Activated naive CD8-positive, alpha-beta T cell treated with anti-CD3 and anti-CD28 coated beads, Interleukin-2, amount 10 ng/mL, durations not matched to agents 7 days and 5 days (primary cell): ENCODE measurements at regions not wholly inside any gene's neighbourhood (a gene's known extent, or its start where the extent isn't known, plus 50 kb on each side); places are given as distances from the start of the nearest gene placed in this dataset.

Experiments
- ATAC-seq: fragments of 150-1000 bp; cut with Tn5 transposase; one replicate; pipeline ENCODE4 v1.10.0; 2021; ENCODE audit warnings: low read depth, moderate library complexity
- POLR2A ChIA-PET: fragments of 350-600 bp; sonication (Branson Sonifier 250); formaldehyde crosslinking; loops from one replicate; lab custom pipeline; 2021; ENCODE audit warnings: antibody characterized with exemption; lab: Charles Lee
- DNase-seq: peaks from one replicate; pipeline ENCODE4 v3.0.0; 2021
- H3K27ac Mint-ChIP-seq: one replicate; pipeline ENCODE4 v1.8.0; 2022; ENCODE audit warnings: mild to moderate bottlenecking, mixed read lengths
- H3K27me3 Mint-ChIP-seq: one replicate; pipeline ENCODE4 v1.8.0; 2022; ENCODE audit warnings: mild to moderate bottlenecking, moderate library complexity, mixed read lengths
- H3K36me3 Mint-ChIP-seq: one replicate; pipeline ENCODE4 v1.8.0; 2021; ENCODE audit warnings: mild to moderate bottlenecking, mixed read lengths
- H3K4me1 Mint-ChIP-seq: one replicate; pipeline ENCODE4 v1.8.0; 2021; ENCODE audit warnings: mixed read lengths
- H3K4me3 Mint-ChIP-seq: one replicate; pipeline ENCODE4 v1.8.0; 2022; ENCODE audit warnings: mild to moderate bottlenecking, moderate library complexity, mixed read lengths
- H3K9me3 Mint-ChIP-seq: one replicate; pipeline ENCODE4 v1.8.0; 2021; ENCODE audit warnings: mixed read lengths

DNA sequence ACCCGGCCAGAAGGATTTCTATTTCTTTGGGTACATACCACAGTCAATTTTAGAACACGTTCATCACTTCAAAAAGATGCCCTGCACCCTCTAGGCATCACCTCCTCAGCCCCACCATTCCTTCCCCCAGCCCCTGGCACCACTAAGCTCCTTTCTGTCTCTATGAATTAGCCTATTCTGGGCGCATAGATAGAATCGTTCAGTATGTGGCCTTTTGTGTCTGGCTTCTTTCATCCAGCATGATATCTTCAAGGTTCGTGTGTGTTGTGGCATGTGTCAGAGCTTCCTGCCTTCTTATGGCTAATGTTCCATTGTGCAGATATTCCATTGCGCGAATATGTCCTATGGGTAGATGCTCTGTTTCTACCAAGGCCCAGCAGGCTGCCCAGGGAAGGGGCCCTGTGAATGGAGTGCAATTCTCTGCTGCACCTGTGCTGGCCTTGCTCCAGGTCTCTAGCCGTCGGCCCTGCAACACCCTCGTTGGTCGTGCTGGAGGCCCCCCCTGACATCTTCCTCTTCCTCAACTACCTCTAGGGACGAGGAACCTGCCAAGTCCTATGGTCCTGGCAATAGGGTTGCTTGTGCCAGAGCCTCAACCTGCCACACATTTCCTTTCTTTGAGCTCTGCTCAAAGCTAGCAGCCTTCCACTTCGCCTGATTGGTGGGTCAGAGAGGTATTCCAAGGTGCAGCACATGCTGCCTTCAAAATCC is 113.5 kb downstream of the RIPK4 start:
- POLR2A ChIA-PET, result no interaction called here
- ATAC-seq (no peak), DNase-seq (no peak)
- peaks cover 9% of the 10 kb centered on the region for H3K27me3 Mint-ChIP-seq
- no peaks in the 10 kb centered on the region for H3K4me1 Mint-ChIP-seq
- no peaks in the 10 kb centered on the region for H3K36me3 Mint-ChIP-seq
- H3K4me3 Mint-ChIP-seq, result no peak overlapping the region
- H3K9me3 Mint-ChIP-seq, result no peaks in the 10 kb centered on the region
- no peak overlapping the region for H3K27ac Mint-ChIP-seq

DNA sequence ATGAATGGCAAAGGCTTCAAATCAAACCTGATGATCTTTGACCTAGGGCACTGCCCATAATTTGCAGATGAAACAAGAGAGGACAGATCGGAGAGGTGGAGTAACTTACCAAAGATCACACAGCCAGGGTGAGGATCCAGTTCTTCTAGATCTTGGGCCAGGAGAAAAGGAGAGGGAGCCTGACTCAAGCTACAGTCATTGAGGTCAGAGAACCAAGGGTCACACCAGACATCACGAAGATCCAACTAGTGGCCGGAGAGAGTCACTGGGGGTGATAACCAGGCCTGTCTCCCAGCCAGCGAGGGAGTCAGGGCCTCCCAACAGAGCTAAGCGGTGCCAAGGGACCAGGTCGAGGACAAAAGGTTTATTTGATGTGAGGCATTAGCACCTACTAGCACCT is 115.0 kb downstream of the RIPK4 start:
- no peak overlapping the region for H3K4me3 Mint-ChIP-seq
- no peaks in the 10 kb centered on the region for H3K36me3 Mint-ChIP-seq
- POLR2A ChIA-PET, result no interaction called here
- no peak overlapping the region for H3K27ac Mint-ChIP-seq
- DNase-seq (no peak), ATAC-seq (no peak)
- peaks cover 5% of the 10 kb centered on the region for H3K27me3 Mint-ChIP-seq
- H3K4me1 Mint-ChIP-seq, result no peaks in the 10 kb centered on the region
- no peaks in the 10 kb centered on the region for H3K9me3 Mint-ChIP-seq

DNA sequence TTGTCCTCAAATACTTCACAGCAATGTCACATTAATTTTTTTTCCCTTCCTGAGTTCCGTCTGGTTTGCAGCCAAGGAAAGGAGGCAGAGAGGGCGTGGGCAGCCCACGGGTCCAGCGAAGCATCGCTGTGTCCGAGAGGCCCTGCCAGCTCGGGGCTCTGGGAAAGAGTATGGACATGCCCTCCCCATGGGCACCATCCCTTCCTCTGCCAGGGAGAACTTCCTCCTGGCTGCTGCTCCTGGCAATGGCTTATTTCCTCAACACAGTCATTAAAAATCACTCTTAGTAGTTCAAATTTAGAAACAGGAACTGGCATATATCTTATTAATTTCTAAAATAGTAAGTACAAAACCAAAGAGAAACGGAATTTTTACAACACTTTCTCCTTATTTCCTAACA is 115.4 kb downstream of the RIPK4 start:
- H3K27ac Mint-ChIP-seq, result no peak overlapping the region
- DNase-seq, result no peak

DNA sequence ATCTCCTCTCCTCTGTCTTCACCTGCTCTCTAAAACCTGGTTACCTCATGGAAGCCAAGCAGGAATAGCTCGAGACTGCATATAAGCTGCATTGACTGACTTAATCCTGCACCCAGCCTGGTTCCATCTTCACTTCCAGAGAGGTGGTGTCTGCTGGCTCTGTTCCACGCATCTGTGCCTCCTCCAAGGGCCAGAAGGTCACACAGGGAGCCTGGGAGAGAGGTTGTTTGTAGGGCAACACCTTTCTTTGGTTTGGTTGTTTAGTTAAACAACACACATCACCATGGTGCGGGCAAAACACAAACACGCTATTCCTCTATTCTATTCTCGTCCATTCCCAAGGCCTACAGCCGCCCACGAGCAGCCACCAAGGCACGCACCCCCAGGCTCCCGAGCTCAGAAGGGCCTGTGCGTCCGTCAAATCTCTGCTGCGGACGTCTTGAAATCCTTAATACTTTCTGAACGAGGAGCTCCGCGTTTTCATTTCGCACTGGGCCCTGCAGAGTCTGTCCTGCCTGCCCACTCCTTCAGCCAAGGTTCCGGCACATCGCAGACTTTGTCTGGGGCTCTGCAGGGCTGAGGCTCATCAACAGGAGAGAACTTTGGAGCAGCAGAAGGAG is 116.2 kb downstream of the RIPK4 start:
- H3K4me1 Mint-ChIP-seq, result no peaks in the 10 kb centered on the region
- H3K36me3 Mint-ChIP-seq, result no peaks in the 10 kb centered on the region
- no peak for DNase-seq
- no peak overlapping the region for H3K27ac Mint-ChIP-seq
- ATAC-seq, result no peak
- POLR2A ChIA-PET, result no interaction called here
- peaks cover 8% of the 10 kb centered on the region for H3K27me3 Mint-ChIP-seq
- no peaks in the 10 kb centered on the region for H3K9me3 Mint-ChIP-seq
- H3K4me3 Mint-ChIP-seq, result no peak overlapping the region

More for the DNA sequence above, 115.4 kb downstream of the RIPK4 start:
- no peak for ATAC-seq
- Mint-ChIP-seq H3K36me3 (no peaks in the 10 kb centered on the region), H3K27me3 (peaks cover 5% of the 10 kb centered on the region), H3K4me1 (no peaks in the 10 kb centered on the region), H3K9me3 (no peaks in the 10 kb centered on the region), H3K4me3 (no peak overlapping the region)
- POLR2A ChIA-PET, result no interaction called here

DNA sequence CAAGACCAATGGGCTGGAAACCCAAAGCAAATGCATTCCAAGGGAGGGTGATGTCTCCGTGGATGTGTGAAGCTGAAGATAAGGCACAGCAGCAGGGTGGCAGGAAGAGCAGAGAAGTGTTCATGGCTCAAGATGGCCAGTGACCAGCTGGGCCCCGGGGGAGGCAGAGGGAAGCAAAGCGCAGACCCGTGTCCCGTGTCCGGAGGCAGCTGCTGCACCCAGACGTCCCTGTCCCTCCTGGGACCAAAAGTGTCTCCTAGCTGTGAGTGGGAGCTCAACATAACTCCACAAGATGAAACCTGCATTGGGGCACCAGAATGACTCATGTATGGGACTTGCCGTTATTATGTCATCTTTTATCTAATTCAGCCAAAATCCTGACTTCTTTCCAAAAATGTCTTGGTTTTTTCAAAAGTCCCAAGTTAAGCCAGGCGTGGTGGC is 118.2 kb downstream of the RIPK4 start:
- Mint-ChIP-seq H3K9me3 (no peaks in the 10 kb centered on the region), H3K36me3 (no peaks in the 10 kb centered on the region), H3K27ac (no peak overlapping the region), H3K4me3 (no peak overlapping the region), H3K27me3 (peaks cover 8% of the 10 kb centered on the region), H3K4me1 (no peaks in the 10 kb centered on the region)
- POLR2A ChIA-PET, result no interaction called here
- ATAC-seq (no peak), DNase-seq (no peak)

DNA sequence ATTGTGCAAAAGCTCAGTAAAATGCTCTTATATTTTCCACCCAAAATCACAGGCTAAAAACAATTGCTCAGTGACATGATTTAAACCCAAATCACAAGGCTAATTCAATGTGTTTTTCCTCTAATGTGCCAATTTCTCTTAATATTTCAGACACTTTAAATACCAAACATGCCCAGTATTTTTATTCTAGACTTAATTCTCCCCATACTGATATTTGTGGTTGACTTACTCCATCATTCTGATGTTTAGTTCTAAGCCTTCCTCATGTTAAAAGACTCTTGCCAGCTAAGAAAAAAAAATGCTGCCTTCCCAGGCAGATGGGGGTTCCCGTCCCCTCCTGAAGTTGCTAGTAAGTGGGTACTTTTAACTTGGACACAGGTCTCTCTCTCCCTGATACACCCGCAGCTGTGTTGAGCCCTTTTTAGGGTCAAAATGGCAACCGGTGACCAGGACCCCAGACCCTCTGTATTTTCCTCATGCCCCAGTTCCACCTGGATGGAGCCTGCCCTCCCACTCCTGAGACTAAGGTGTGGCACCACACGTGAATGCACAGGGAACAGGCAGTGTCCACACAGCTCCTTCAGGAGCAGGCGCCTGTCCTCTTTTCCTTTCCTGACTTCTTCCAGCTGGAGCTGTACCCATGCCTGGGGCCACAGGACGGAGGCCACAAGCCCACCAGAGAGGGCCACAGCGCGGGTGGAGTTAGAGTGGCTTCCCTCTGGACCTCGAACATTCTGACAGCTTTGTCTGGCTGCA is 118.9 kb downstream of the RIPK4 start:
- DNase-seq, result no peak
- POLR2A ChIA-PET, result no interaction called here
- no peaks in the 10 kb centered on the region for H3K36me3 Mint-ChIP-seq
- no peaks in the 10 kb centered on the region for H3K9me3 Mint-ChIP-seq
- peaks cover 8% of the 10 kb centered on the region for H3K27me3 Mint-ChIP-seq
- no peak overlapping the region for H3K27ac Mint-ChIP-seq
- no peak for ATAC-seq
- no peaks in the 10 kb centered on the region for H3K4me1 Mint-ChIP-seq
- no peak overlapping the region for H3K4me3 Mint-ChIP-seq

DNA sequence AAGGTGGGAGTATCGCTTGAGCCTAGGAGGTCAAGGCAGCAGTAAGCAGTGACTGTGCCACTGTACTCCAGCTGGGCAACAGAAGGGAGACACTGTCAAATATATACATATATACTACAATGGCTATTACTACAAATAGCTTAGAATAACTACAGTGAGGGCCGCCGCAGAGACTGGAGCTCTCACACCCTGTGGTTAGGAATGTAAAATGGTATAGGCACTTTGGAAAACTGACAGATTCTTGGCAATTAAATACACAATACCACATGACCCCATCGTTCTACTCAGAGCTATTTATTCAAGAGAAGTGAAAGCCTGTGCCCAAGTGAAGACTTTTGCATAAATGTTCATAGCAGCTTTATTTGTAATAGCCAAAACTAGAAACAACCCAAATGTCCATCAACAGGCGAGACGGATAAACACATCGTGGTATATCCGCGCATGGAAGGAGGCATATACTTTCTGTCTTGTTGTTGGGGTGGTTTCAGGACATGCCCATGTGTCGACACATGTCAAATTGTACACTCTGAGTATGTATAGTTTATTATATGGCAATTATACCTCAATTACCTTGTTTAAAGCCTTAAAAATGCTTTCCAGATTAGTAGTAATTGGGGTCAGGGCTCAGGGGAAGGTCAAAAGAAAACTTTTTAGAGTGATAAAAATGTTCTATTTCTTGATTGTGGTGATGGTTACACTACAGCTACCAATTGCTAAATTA is 123.4 kb downstream of the RIPK4 start:
- Mint-ChIP-seq H3K4me3 (no peak overlapping the region), H3K4me1 (no peaks in the 10 kb centered on the region), H3K9me3 (no peaks in the 10 kb centered on the region), H3K27ac (no peak overlapping the region), H3K27me3 (peaks cover 19% of the 10 kb centered on the region), H3K36me3 (no peaks in the 10 kb centered on the region)
- ATAC-seq (no peak), DNase-seq (no peak)
- POLR2A ChIA-PET, result no interaction called here

DNA sequence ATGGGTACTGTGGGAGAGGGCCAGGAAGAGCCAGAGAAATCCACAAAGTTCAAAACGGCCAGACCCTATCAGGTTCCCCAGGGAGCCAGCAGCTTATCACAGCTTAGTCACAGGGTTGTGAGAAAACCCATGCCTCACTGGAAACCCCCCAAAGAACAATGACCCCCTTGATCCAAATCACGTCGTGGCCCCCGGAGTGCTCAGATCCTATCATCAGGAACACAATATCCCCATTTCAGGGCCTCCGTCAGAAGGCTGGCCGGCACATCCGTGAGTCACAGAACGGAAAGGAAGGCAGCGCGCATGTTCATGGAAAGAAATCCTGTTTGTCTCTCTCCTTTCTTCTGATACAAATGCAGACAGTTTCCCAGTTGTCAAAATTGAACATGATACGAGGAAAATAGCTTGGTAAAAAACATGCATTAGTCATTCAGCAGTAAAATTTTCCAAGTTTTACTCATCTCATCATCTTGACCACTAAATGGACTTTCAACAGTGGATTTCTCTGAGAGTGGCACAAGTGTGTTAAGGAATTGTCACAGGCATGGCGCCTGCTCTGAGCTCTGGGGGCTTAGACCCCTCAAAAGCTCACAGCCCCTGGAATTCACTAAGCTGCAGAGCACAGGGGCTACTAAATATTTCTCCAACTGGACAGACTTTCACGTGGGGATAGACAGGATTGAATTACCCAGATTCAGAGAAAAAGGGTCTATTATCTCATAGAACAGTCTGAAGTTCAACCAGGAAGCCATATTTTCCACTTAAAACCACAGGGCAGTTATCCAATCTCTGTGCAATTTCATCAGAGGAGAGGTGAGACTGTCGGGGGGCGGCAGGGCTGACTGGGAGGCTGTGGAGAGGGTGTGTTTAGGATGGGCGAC is 124.8 kb downstream of the RIPK4 start:
- no peaks in the 10 kb centered on the region for H3K9me3 Mint-ChIP-seq
- no peaks in the 10 kb centered on the region for H3K4me1 Mint-ChIP-seq
- peaks cover 19% of the 10 kb centered on the region for H3K27me3 Mint-ChIP-seq
- no peak overlapping the region for H3K4me3 Mint-ChIP-seq
- DNase-seq (no peak), ATAC-seq (no peak)
- no peak overlapping the region for H3K27ac Mint-ChIP-seq
- POLR2A ChIA-PET, result no interaction called here
- H3K36me3 Mint-ChIP-seq, result no peaks in the 10 kb centered on the region

DNA sequence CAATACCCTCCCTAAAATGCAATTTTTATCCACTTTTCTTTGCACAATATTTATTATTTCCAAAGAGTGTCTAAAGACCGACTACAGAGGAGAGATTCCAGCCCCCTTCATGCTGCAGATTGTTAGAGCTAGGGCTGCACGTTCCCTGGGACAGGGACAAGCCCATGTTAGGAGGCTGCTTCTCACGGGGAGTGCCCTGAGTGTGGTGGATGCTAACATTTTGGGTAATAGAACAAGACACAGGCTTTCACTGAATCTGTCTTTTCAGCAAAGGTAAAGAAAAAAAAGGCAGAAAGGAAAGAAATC is 125.4 kb downstream of the RIPK4 start:
- H3K4me3 Mint-ChIP-seq, result no peak overlapping the region
- DNase-seq (no peak), ATAC-seq (no peak)
- POLR2A ChIA-PET, result no interaction called here
- no peaks in the 10 kb centered on the region for H3K36me3 Mint-ChIP-seq
- peaks cover 19% of the 10 kb centered on the region for H3K27me3 Mint-ChIP-seq
- no peaks in the 10 kb centered on the region for H3K4me1 Mint-ChIP-seq
- no peaks in the 10 kb centered on the region for H3K9me3 Mint-ChIP-seq
- H3K27ac Mint-ChIP-seq, result no peak overlapping the region

DNA sequence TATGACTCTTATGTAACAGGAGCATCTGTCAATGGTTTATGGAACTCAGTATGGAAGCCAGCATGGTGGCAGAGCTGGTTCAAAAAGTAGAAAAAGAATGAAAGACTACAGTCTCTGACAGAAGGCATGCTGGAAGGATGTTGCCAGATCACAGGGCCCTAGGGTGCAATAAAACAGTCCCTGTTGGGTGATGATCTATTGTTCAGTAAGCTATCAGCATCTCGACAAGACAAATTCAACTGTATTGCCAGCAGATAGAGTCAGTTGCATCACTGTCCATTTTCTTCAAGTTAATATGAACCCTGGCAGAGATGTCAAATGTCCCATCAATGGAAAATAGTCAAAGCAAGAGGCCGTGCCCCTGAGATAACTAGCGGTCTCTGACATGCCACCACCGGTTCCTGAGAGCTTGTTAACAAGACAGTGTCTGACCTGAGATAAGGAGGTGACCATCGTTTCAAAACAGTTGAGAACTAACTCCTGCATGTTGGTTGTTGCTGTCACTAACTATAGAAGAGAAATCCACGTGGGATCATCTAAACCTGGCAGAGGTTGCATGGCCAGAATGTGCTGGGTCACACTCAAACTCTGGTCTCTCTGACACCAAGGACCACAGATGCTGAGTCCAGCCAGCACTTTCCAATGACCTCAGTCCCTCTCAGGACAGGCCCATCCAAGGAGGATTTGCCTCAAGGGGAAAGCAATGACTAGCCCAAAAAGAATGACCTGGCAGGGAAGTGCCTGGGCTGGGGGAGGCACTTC is 125.9 kb downstream of the RIPK4 start:
- no peak overlapping the region for H3K4me3 Mint-ChIP-seq
- no peaks in the 10 kb centered on the region for H3K4me1 Mint-ChIP-seq
- no peaks in the 10 kb centered on the region for H3K36me3 Mint-ChIP-seq
- no peak for ATAC-seq
- H3K27ac Mint-ChIP-seq, result no peak overlapping the region
- H3K9me3 Mint-ChIP-seq, result no peaks in the 10 kb centered on the region
- no peak for DNase-seq
- POLR2A ChIA-PET, result no interaction called here
- H3K27me3 Mint-ChIP-seq, result peaks cover 19% of the 10 kb centered on the region

DNA sequence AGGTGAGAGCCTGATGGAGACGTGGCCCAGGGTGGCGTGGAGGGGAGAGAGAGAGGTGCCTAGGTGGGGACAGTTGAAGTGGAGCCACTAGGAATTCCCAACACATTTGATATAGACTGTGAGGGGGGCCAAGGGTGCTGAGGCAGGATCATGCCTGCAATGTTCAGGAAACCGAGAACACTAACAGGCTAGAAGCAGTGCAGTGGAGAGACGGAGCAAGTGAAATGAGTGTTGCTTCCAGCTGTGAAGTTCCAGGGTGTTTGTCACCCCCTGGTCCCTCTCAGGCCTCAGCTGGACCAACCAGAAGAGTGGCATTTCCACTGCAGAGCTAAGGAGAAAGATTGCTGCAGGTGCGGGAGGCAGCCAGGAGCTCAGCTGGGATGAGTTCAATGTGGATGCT is 127.1 kb downstream of the RIPK4 start:
- H3K36me3 Mint-ChIP-seq, result no peaks in the 10 kb centered on the region
- no peak overlapping the region for H3K27ac Mint-ChIP-seq
- peaks cover 16% of the 10 kb centered on the region for H3K27me3 Mint-ChIP-seq
- POLR2A ChIA-PET, result no interaction called here
- H3K9me3 Mint-ChIP-seq, result no peaks in the 10 kb centered on the region
- H3K4me3 Mint-ChIP-seq, result no peak overlapping the region
- ATAC-seq (no peak), DNase-seq (no peak)
- H3K4me1 Mint-ChIP-seq, result no peaks in the 10 kb centered on the region

DNA sequence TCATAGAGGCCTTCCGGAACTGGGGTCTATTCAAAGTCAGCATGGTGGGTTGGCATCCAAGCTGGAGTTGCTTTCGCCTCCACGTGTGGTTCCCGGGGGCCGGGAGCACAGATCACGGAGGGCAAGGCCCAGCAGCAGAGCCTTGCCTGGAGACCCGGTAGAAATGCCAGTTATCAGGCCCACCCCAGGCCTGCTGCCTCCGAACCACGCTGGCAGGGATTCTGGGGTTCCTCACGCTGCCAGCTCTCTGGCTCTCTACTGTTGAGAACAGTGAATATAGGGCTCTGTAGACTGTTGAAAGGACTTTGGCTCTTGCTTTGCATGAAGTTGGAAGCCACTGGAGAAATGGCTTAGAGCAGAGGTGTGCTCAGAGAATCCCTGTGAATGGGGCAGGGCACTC is 127.5 kb downstream of the RIPK4 start:
- Mint-ChIP-seq H3K27me3 (peaks cover 16% of the 10 kb centered on the region), H3K36me3 (no peaks in the 10 kb centered on the region)
- ATAC-seq, result no peak

More for the DNA sequence above, 127.5 kb downstream of the RIPK4 start:
- Mint-ChIP-seq H3K4me1 (no peaks in the 10 kb centered on the region), H3K27ac (no peak overlapping the region), H3K4me3 (no peak overlapping the region), H3K9me3 (no peaks in the 10 kb centered on the region)
- POLR2A ChIA-PET, result no interaction called here
- DNase-seq, result no peak
